Left forelimb (tissue), 1 donor: ENCODE measurements at regions not wholly inside any gene's neighbourhood (a gene's known extent, or its start where the extent isn't known, plus 50 kb on each side); places are given as distances from the start of the nearest gene placed in this dataset.
"Not testable (repeated sequence)": the region's sequence is repeated elsewhere in the genome, so short reads cannot be mapped to it uniquely, and the experiment has no call there.

Source experiments
- DNase-seq: peaks from one replicate; pipeline ENCODE4 v3.0.0-alpha.2; 2018; ENCODE audit warnings: low spot score

DNA sequence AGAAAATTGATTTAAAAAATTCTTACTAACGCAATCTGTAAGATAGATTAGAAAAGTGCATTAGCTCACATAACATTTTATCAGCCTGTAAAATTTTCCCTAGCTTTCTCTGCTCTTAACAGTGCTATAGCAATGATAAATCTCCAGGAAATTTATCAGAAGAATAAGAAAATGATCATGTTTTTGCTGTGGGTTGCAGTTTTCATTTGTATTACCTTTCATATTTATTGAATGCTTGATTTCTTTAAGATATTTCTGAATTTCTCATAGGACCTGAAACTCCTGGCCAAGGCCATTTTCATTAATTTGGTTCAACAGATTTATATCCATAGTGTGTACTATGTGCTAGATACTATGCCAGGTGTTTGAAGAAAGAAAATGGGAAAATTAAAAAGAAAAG lies 130.3 kb upstream of the STARD13 start:
- DNase-seq = no peak

DNA sequence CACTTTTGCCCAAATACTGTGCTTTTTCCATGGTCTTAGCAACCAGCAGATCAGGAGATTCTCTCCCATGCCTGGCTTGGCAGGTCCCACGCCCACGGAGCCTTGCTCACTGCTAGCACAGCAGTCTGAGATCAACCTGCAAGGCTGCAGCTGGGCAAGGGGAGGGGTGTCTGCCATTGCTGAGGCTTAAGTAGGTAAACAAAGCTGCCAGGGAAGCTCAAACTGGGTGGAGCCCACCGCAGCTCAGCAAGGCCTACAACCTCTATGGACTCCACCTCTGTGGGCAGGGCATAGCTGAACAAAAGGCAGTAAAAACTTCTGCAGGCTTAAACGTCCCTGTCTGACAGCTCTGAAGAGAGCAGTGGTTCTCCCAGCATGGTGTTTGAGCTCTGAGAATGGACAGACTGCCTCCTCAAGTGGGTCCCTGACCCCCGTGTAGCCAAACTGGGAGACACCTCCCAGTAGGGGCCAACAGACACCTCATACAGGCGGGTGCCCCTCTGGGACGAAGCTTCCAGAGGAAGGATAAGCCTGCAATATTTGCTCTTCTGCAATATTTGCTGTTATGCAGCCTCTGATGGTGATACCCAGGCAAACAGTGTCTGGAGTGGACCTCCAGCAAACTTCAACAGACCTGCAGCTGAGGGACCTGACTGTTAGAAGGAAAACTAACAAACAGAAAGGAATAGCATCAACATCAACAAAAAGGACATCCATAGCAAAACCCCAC lies 132.8 kb upstream of the STARD13 start:
- not testable (repeated sequence) for DNase-seq

DNA sequence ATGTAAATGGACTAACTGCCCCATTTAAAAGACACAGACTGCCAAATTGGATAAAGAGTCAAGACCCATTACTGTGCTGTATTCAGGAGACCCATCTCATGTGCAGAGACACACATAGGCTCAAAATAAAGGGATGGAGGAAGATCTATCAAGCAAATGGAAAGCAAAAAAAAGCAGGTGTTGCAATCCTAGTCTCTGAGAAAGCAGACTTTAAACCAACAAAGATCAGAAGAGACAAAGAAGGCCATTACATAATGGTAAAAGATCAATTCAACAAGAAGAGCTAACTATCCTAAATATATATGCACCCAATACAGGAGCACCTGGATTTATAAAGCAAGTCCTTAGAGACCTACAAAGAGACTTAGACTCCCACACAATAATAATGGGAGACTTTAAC lies 134.6 kb upstream of the STARD13 start:
- not testable (repeated sequence) for DNase-seq

DNA sequence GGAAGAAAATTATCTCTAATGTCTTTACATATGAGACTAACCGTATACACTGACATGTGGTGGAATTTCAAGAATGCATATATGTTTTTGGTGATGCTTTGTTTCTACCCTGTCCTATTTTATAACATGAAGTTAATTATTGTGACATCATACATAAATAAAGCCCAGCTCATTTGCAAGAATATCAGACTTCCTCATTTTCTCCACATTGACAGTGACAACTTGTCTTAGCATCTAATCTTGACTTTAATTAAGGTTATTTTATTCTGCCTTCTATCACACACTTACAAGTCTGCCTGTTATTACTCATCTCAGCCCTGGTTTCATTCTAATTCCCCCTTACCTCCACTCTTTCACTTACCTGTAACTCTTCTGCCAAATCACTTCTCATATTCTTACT lies 140.6 kb upstream of the STARD13 start:
- DNase-seq = no peak

DNA sequence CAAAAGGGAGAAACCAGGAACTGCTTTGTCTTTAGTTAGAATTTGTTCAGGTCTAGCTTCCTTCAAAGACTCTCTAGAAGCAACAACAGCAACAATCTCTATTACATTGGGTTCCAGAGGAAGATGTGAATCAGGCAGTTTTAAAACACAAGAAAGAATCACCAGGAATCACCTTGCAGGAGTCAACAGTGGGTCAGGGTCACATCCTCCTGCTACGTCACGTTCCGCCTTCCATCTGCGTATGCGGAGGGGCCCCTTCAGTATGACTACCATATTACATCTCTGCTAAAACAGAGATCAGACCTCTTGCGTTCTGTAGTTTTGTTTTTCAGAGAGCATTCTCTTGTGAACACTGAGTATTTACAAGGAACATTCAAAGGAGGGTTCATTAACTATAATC lies 147.8 kb upstream of the STARD13 start:
- no peak for DNase-seq

DNA sequence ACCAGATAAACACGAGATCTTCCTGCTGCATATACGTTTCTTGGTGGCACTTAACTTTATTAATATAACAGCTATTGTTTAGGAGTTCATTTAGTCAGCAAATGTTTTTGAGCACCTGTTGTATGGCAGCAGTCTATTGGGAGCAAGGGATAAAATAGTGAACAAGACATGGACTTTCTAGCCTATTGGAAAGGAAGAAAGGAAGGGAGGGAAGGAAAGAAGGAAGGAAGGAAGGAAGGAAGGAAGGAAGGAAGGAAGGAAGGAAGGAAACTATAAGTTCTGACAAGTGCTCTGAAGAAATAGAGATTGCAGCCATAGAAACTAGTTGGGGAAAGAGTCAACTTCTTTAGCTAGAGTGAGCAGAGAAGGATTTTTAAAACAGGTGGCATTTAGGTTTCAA lies 149.1 kb upstream of the STARD13 start:
- no peak for DNase-seq

DNA sequence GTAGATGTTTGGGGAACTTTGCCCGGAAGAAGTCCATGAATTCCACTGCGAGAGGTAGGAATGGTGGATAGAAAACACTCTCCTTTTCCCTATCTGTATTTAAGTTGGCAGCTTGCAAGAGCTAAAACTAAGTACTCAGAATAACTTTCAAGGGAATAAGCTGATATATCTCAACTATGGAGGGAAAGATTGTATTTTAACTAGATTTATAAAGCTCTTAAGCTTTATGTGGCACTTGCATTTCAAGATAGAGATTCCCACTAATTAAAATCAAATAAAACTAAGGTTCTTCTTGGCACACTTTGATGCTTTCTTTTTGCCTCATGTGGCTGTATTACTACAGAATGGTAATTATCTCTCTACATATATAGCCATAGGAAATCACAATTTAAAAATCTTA lies 149.7 kb upstream of the STARD13 start:
- no peak for DNase-seq

DNA sequence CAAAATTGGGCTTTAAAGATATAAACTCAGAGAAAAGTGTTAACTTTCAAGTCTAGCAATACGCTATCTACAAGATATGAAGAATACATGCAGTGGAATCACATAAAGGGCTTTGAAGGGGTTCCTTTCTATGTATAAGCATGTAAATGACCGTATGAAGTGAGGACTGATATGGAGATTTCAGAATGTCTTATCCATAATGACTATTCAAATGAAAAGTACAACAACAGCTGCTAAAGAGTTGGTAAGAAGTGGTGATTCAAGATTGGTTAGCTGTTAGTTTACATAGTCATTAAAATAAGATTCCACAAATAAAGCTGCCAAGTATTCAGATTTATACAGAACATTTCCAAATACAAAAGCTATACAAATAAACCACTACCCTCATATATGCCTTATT lies 153.4 kb upstream of the STARD13 start:
- no peak for DNase-seq

DNA sequence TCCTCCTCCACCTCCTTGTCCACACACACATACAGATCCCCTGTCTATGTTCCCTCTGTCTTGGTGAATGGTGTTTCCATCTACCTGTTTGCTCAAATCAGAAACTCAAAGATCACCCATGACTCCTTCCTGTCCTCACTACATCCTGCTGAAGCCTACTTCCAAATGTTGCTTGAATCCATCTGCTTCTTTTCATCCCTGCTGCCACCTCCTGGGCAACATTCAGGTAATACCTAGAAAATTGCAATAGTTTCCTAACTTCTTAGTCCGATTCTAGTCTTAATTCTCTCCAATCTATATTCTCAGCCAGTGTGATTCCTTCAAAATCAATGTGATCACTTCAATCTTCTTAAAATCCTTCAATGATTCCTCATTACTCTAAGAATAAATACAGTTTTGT lies 155.5 kb upstream of the STARD13 start:
- no peak for DNase-seq

DNA sequence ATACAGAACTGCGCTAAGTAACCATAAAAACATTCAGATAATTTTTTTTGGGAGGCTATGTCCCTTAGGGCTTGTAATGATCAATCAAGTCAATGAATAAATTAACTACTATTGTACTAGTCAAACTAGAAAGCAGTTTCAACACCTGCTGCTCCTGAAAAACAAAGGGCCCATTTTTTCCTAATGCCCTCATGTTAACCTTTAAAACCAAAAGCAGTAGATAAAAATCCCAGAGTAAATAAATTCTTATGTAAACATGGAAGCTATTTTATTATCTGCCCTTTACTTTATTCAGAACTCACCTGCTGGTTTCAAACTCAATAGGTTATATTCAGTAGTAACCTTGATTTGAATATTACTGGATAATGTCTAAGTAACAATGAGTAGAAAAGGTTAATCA lies 159.5 kb upstream of the STARD13 start:
- no peak for DNase-seq

DNA sequence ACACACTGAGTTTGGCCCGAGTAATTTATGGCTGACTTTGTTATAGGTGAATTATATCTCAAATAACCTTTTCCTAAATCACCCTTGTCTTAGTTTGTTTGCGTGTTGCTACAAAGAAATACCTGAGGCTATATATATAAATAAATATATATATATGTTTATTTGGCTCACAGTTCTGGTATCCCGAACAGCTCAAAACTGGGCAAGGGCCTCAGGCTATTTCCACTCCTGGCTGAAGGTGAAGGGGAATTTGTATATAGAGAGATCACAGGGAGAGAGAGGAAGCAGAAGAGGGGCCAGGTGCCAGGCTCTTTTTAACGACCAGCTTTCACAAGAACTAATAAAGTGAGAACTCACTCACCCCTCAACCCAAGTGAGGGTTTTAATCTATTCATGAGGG lies 159.9 kb upstream of the STARD13 start:
- DNase-seq = no peak

DNA sequence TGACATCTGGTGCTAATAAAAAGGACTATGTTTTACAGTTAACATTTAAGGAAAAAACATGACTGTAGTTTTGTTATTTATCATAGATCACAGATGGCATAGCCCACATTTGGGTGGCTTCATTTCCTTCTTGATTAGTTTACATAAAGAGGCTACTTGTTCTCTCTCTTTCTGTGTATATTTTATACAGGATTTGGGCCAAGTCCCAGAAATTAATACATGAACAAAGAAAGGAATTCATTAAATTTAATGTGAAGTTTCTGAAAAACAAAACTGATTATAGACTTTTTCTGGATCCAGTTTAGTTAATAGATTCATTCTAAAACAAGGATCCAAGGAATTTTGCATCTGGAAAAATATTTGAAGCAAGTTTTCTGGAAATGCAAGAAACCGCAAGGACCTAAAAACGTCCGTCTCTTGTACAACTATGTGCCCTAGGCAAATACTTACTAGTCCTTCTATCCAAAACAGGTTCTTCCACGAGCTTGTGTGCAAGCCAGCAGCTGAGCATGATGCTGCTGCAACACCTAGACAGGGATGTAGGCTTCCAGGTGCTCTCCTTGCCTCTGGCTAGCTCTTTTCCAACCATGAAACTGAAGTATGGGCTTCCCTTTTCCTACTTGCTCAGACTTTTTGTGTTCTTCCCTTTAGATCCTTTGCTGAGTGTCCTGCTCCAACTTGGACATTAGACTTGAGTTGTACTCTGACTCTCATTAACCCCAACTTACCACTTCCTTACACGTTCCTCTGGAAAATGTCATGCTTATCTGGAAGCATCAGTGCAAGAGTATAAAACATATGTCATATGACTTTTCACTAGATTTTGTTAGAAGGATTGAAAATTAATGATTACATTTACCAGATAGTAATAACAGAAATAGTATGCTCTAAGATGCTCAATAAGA lies 161.5 kb upstream of the STARD13 start:
- no peak for DNase-seq

DNA sequence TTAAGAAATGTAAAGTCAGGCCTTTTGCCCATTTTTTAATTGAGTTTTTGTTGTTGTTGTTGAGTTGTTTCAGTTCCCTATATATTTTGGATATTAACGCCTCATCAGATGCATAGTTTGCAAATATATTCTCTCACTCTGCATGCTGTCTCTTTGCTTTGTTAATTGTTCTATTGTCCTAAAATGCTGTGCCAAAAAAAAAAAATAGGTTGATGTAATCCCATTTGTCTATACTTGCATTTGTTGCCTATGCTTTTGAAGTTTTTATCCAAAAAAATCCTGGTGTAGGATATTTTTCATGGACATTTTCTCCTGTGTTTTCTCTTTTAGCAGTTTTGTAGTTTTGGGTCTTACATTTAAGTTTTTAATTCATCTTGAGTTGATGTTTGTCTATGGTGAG lies 163.3 kb upstream of the STARD13 start:
- DNase-seq = no peak

DNA sequence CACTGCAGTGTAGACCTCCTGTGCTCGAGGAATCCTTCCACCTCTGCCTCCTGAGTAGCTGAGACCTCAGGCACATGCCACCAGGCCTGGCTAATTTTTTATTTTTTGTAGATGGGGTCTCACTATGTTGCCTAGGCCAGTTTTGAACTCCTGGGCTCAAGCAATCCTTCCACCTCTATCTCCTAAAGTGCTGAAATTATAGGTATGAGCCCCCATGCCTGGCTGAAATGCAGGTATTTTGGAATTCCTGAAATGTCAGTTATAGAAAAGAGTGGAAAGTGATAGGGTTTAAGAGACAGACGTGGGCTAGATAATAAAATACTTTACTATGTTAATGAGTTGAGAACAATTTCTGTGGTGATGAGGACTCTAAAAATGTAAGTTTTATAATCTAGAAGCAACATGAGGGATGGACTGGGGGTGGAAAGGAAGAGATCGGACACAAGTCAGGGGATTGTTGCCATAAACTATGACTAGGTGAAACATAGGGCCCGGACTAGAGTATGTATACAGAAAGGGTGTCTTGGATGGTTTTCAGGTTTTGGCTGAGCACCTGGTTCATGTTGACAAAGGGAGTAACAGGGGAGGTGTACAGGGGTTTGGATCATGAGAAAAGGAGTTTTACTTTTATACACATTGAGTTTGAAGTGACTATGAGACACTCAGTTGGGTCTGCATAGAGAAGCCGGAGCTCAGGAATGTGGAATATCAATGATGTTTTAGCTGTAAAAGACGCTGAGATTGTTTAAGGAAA lies 165.6 kb upstream of the STARD13 start:
- DNase-seq = no peak

DNA sequence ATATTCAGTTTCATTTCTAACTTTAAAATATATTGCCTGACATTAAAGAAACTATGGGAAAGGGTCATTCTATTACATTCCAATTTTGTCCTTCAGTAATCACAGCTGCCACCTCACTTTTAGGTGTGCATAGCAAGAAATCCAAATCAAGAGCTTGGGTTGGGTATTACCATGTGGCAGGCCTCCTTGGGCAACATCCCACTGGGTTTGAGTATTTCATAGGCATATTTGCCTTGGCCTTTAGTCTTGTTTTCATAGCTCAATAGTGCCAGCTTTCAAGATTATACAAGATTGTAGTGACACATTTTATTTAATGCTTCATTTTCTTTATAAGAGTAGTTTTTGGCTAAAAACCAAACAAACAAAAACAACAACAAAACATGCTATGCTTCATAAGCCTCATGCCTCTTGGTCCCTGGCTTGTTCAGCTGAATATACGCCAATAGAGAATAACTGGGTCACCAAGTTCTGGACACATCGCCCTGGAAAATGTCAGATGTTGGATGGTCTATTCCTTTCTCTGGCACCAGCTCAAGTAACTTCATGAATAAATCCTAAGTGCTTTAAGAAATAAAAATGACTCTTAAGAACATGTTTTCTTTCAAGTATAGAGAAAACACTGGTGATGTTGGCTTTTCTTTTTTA lies 167.4 kb upstream of the STARD13 start:
- DNase-seq = no peak

DNA sequence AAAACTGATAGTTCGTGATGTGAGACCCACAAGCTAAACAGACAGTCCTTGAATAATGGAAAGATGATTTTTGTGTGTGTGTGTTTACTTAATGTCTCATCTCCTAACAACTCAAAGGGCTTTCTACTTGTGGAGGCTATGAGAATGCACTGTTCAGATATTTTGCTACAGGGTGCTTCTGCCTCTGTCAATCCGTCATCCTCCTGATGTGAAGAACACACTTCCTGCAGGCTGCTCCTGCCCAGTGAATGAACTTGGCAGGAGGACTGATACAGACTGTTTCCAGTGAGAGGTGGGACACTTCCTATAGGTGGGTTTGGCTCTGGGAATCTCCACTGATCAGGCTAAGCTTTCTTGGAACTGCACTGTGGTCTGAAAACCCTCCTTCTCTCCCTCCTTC lies 168.4 kb upstream of the STARD13 start:
- DNase-seq = no peak

DNA sequence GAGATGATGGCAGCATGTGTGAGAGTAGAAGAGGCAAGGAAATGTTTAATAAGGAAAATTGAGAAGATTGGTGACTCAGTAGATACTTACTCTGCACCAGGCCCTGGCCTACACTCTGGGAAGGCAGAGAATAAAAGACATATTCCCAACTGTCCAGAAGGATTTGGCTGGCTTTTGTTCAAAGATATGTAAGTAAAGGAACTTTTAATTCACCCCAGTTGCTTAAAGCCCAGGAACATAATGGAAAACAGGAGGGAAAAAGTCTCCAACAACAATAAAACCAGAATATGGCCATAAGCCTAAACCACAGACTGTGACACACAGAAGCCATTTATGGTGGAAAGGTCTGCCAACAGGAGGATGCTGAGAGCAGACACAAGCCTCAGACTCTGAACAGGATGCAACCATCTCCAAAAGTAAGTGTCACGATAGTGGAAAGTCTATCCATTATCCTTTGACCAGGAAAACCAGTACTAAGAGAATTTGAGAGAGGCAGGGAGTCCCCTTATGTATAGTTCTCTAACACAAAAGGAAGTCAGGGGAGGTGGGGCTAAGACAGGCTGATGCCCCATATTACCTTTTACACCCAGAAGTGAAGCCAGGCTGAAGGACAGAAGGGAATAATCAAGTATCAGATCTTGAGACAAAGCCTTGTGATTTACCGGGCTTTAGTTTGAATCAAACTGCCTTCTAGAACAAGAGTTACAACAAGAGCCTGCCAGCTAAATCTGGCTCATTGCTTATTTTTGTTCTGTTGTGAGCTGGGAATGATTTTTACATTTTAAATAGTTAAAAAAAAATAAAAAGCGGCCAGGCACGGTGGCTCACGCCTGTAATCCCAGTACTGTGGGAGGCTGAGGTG lies 169.5 kb upstream of the STARD13 start:
- no peak for DNase-seq

DNA sequence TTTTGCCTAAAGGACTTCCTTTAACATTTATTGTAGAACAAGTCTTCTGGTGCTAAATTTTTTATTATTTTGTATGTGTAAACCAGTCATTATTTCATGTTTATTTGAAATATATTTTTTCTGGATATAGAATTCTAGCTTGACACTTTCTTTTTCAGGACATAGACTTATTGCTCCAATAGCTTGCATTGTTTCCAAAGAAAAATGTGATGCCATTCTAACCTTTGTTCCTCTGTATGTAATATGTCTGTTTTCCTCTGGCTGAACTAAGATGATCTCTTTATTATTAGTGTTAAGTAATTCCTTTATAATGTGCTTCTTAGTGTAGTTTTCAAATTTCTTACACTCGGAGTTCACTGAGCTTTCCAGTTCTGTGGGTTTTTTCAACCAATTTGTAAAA lies 174.1 kb upstream of the STARD13 start:
- no peak for DNase-seq

DNA sequence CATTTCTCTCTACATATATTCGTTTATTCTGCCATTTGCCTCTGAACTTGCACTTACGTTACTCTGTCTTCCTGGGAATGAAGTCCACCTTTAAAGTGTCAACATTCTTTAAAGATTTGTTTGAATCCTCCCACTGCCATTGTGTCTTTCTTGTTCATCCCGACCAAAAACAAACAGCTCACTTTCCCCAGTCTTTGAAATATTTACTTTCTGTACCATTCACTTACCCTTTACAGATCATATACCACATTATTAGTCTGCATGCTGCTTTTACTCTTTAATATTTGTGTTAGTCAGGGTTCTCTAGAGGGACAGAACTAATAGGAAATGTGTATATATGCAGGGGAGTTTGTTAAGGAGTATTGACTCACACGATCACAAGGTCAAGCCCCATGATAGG lies 176.6 kb upstream of the STARD13 start:
- no peak for DNase-seq

DNA sequence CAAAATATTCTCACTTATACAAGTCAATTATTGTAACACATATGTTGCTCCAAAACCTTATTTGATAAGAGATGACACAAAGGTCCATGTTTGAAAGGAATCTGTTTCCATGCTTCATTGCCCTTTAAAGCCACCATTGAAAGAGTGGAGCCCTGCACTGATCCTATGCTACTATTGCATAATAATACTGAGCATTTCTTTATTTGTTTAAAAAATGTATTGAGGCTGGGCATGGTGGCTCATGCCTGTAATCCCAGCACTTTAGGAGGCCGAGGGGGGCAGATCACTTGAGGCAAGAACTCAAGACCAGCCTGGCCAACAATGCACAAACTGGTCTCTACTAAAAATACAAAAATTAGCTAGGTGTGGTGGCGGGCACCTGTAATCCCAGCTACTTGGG lies 178.8 kb upstream of the STARD13 start:
- no peak for DNase-seq

DNA sequence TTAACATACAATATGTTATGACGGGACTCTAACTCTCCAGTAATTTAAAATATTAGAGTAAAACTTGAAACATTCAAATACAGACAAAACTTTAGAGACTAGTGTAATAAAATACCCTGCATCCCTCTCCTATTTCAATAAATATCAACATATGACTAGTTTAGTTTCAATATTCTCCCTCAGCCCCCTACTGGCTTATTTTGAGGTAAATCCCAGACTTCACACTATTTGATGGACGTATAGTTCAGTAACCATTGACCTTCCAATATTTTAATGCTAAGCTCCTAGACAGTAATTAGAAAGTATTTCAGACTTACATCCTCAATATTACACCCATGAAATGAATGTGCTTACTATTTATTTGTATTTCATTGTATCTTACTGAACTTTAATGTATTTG lies 180.7 kb upstream of the STARD13 start:
- no peak for DNase-seq
